ENCODE measurements at regions not wholly inside any gene's neighbourhood (a gene's known extent, or its start where the extent isn't known, plus 50 kb on each side); places are given as distances from the start of the nearest gene placed in this dataset.

DNA sequence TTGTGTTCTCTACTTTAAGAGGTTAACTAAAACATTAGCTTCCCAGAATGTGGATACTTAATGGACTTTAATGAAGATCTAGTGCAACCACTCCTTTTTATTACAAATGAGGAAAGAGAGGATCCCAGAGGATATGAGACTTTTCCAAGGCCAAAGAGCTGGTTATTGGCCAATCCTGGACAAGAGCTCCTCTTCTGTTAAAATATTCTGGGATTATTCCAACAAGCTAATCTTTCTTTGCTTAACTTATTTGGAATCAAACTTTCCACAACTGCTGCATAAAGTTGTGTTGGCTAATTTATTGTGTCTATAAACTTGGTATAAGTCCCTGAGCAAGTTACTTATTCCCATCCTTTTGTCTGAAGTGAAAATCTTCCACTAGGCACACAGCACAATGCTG is 174.2 kb upstream of the HCCS start:
- H3K27ac ChIP-seq (ENCODE audit: poor library complexity, severe bottlenecking), result no peak overlapping the region

DNA sequence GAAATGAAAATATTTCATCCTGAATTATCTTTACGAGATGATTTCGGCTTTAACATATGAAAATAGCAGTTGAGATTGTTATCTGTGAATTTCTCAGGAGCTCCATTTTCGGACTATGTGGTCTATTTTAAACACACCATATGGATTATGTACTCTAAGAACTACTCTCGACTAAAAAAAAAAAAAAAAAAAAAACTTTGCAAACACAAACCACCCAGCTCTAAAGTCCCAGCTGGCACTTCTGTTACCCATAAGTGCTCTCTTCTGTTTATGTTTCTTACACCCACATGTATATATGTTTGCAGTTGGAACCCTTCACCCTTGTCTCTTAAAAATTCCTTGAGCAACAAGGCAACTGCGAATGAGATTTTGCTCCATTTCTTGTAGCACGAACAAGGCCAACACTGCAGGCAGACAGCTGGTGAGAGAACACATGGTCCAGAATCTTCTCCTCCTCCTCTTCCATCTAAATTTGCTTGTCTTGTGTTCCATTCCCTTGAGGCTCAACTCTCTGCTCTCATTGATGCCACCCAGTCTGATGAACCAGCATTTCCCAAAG is 172.7 kb upstream of the HCCS start:
- H3K4me1 ChIP-seq (ENCODE audit: insufficient read depth, poor library complexity, severe bottlenecking), result peaks cover 9% of the 10 kb centered on the region
- TF ChIP-seq CTCF (IDR thresholded peaks at IDR 0.05; ENCODE audit: poor library complexity, severe bottlenecking), result no peak
- no peak overlapping the region for H3K4me3 ChIP-seq (ENCODE audit: severe bottlenecking)
- H3K36me3 ChIP-seq (ENCODE audit: low read depth), result no peaks in the 10 kb centered on the region
- DNase-seq (ENCODE audit: low spot score), result no peak
- H3K9me3 ChIP-seq (ENCODE audit: severe bottlenecking), result no peaks in the 10 kb centered on the region
- no peak overlapping the region for H3K27ac ChIP-seq (ENCODE audit: poor library complexity, severe bottlenecking)
- ATAC-seq (ENCODE audit: low read depth), result no peak
- H3K27me3 ChIP-seq (ENCODE audit: insufficient read depth, poor library complexity, severe bottlenecking), result no peaks in the 10 kb centered on the region

More for the DNA sequence above, 174.2 kb upstream of the HCCS start:
- ATAC-seq (ENCODE audit: low read depth) (no peak), DNase-seq (ENCODE audit: low spot score) (no peak)
- Histone ChIP-seq H3K36me3 (ENCODE audit: low read depth) (no peaks in the 10 kb centered on the region), H3K4me3 (ENCODE audit: severe bottlenecking) (no peak overlapping the region), H3K27me3 (ENCODE audit: insufficient read depth, poor library complexity, severe bottlenecking) (no peaks in the 10 kb centered on the region), H3K4me1 (ENCODE audit: insufficient read depth, poor library complexity, severe bottlenecking) (peaks cover 9% of the 10 kb centered on the region), H3K9me3 (ENCODE audit: severe bottlenecking) (no peaks in the 10 kb centered on the region)
- no peak for TF ChIP-seq CTCF (IDR thresholded peaks at IDR 0.05; ENCODE audit: poor library complexity, severe bottlenecking)

GRCh38 chrX:10939424-10939823 is 171.7 kb upstream of the HCCS start:
- Histone ChIP-seq H3K27me3 (ENCODE audit: insufficient read depth, poor library complexity, severe bottlenecking) (no peaks in the 10 kb centered on the region), H3K27ac (ENCODE audit: poor library complexity, severe bottlenecking) (peak overlapping the region; percentile 21), H3K9me3 (ENCODE audit: severe bottlenecking) (no peaks in the 10 kb centered on the region), H3K4me3 (ENCODE audit: severe bottlenecking) (no peak overlapping the region), H3K4me1 (ENCODE audit: insufficient read depth, poor library complexity, severe bottlenecking) (peaks cover 9% of the 10 kb centered on the region), H3K36me3 (ENCODE audit: low read depth) (no peaks in the 10 kb centered on the region)
- ATAC-seq (ENCODE audit: low read depth) (peak; percentile 58), DNase-seq (ENCODE audit: low spot score) (no peak)
- TF ChIP-seq CTCF (IDR thresholded peaks at IDR 0.05; ENCODE audit: poor library complexity, severe bottlenecking), result no peak

- no peak for TF ChIP-seq CTCF (IDR thresholded peaks at IDR 0.05; ENCODE audit: poor library complexity, severe bottlenecking)
- Histone ChIP-seq H3K9me3 (ENCODE audit: severe bottlenecking) (no peaks in the 10 kb centered on the region), H3K36me3 (ENCODE audit: low read depth) (no peaks in the 10 kb centered on the region), H3K4me1 (ENCODE audit: insufficient read depth, poor library complexity, severe bottlenecking) (peaks cover 19% of the 10 kb centered on the region), H3K4me3 (ENCODE audit: severe bottlenecking) (no peak overlapping the region), H3K27ac (ENCODE audit: poor library complexity, severe bottlenecking) (no peak overlapping the region), H3K27me3 (ENCODE audit: insufficient read depth, poor library complexity, severe bottlenecking) (no peaks in the 10 kb centered on the region)
- DNase-seq (ENCODE audit: low spot score), result no peak
- no peak for ATAC-seq (ENCODE audit: low read depth)
Observed at GRCh38 chrX:10944136-10944885, 166.8 kb upstream of the HCCS start.

- no peaks in the 10 kb centered on the region for H3K9me3 ChIP-seq (ENCODE audit: severe bottlenecking)
- DNase-seq (ENCODE audit: low spot score) (no peak), ATAC-seq (ENCODE audit: low read depth) (peak; percentile 89)
- H3K27me3 ChIP-seq (ENCODE audit: insufficient read depth, poor library complexity, severe bottlenecking), result no peaks in the 10 kb centered on the region
- H3K4me3 ChIP-seq (ENCODE audit: severe bottlenecking), result no peak overlapping the region
- peaks cover 12% of the 10 kb centered on the region for H3K4me1 ChIP-seq (ENCODE audit: insufficient read depth, poor library complexity, severe bottlenecking)
- no peak for TF ChIP-seq CTCF (IDR thresholded peaks at IDR 0.05; ENCODE audit: poor library complexity, severe bottlenecking)
- H3K36me3 ChIP-seq (ENCODE audit: low read depth), result no peaks in the 10 kb centered on the region
- H3K27ac ChIP-seq (ENCODE audit: poor library complexity, severe bottlenecking), result peak overlapping the region; percentile 56
Observed at GRCh38 chrX:10945498-10945897, 165.6 kb upstream of the HCCS start.
